Endothelial cell of umbilical vein (primary cell): ENCODE measurements at regions not wholly inside any gene's neighbourhood (a gene's known extent, or its start where the extent isn't known, plus 50 kb on each side); places are given as distances from the start of the nearest gene placed in this dataset.
A peak's percentile ranks its signal among the peaks of the same experiment; 100 is the strongest.

Source experiments
- CTCF ChIP-seq, 2 donors: IDR thresholded peaks; 1 replicate in 1 of 2; 2 replicates in 1 of 2; pipeline ENCODE4 v1.5.1; 2011; ENCODE audit warnings: low read length in 2 of 2, mild to moderate bottlenecking in 2 of 2, moderate library complexity in 2 of 2, control low read depth in 1 of 2, inconsistent platforms in 1 of 2, low read depth in 1 of 2; ENCODE audit not compliant: insufficient read depth in 1 of 2; ENCODE audit errors: extremely low read depth in 1 of 2
- EZH2 ChIP-seq: IDR thresholded peaks from 2 replicates; pipeline ENCODE4 v1.6.1; 2012; ENCODE audit warnings: borderline replicate concordance, low read depth, mild to moderate bottlenecking, moderate library complexity, low read length, inconsistent platforms; ENCODE audit not compliant: severe bottlenecking
- GATA2 ChIP-seq: IDR thresholded peaks from 2 replicates; pipeline ENCODE4 v1.7.0; 2011; ENCODE audit warnings: low read depth, mild to moderate bottlenecking, moderate library complexity, mixed read lengths, low read length; ENCODE audit not compliant: insufficient read length, insufficient read depth
- JUN ChIP-seq: IDR thresholded peaks from 2 replicates; pipeline ENCODE4 v1.6.1; 2011; ENCODE audit warnings: borderline replicate concordance, low read depth; ENCODE audit not compliant: insufficient read length, insufficient read depth
- MYC ChIP-seq: IDR thresholded peaks from one replicate; pipeline ENCODE4 v1.6.1; 2011; ENCODE audit warnings: mild to moderate bottlenecking, low read depth, low read length
- POLR2A ChIP-seq: IDR thresholded peaks from 2 replicates; pipeline ENCODE4 v1.6.1; 2012; ENCODE audit warnings: low read depth, mild to moderate bottlenecking, control low read depth, low read length
- POLR2AphosphoS5 ChIP-seq: IDR thresholded peaks from 2 replicates; pipeline ENCODE4 v1.6.1; 2012; ENCODE audit warnings: low read depth, mild to moderate bottlenecking, control low read depth, low read length, moderate library complexity; ENCODE audit not compliant: insufficient read depth

- no peak for TF ChIP-seq CTCF (IDR thresholded peaks at IDR 0.05; ENCODE audit: extremely low read depth in 1 of 2, insufficient read depth in 1 of 2, low read depth in 1 of 2, low read length in 2 of 2)
- TF ChIP-seq JUN, result no peak
- TF ChIP-seq MYC, result no peak
- no peak for TF ChIP-seq POLR2A
- peak; percentile 78 for TF ChIP-seq GATA2
- TF ChIP-seq POLR2AphosphoS5, result peak; percentile 60
- TF ChIP-seq EZH2, result no peak
Measured at GRCh38 chr3:159732172-159733111, 256.2 kb upstream of the IL12A start.
